ENCODE measurements at regions not wholly inside any gene's neighbourhood (a gene's known extent, or its start where the extent isn't known, plus 50 kb on each side); places are given as distances from the start of the nearest gene placed in this dataset.

DNA sequence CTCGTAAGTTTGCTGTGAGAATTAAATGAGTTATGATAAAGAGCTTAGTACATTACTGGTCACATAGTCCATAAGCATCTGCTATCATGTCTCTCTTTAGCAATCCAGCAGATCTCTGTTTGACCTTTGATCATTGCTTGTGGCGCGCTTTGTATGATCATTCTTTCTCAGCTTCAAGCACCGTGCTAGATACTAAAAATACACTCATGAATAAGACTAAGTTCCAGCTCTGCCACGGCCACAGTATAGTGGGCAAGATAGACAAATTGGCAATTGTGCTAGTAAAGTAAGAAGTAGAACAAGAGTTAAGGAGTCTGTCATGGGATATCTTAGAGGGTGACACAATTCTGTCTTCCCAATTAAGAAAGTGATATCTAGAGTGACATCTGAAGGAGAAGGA lies 75.2 kb upstream of the ADGRF1 start:
- no peak for DNase-seq (ENCODE audit: low spot score)
- TF ChIP-seq, protein P1, sequence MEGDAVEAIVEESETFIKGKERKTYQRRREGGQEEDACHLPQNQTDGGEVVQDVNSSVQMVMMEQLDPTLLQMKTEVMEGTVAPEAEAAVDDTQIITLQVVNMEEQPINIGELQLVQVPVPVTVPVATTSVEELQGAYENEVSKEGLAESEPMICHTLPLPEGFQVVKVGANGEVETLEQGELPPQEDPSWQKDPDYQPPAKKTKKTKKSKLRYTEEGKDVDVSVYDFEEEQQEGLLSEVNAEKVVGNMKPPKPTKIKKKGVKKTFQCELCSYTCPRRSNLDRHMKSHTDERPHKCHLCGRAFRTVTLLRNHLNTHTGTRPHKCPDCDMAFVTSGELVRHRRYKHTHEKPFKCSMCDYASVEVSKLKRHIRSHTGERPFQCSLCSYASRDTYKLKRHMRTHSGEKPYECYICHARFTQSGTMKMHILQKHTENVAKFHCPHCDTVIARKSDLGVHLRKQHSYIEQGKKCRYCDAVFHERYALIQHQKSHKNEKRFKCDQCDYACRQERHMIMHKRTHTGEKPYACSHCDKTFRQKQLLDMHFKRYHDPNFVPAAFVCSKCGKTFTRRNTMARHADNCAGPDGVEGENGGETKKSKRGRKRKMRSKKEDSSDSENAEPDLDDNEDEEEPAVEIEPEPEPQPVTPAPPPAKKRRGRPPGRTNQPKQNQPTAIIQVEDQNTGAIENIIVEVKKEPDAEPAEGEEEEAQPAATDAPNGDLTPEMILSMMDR (IDR thresholded peaks at IDR 0.05; ENCODE audit: extremely low read depth, missing control alignments), result no peak

DNA sequence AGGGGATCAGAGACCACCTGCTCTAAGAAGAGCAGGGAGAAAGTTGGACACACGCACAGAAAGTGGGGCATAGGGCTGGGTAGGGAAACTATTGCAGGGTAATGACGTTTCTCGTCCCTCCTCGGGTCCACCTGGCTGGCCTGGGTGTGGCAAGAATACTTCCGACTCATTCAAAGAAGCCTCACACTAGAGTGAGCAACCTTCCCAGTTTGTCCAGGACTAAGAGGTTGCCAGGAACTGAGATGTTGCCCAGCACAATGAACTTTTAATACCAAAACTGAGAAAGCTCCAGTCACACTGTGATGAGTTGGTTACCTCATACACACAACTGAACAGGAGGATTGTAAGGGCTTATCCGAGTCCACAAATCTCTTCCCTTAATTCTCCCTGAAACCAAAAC lies 74.5 kb upstream of the ADGRF1 start:
- no peak for DNase-seq (ENCODE audit: low spot score)
- TF ChIP-seq, protein P1 (IDR thresholded peaks at IDR 0.05; ENCODE audit: extremely low read depth, missing control alignments), result no peak

DNA sequence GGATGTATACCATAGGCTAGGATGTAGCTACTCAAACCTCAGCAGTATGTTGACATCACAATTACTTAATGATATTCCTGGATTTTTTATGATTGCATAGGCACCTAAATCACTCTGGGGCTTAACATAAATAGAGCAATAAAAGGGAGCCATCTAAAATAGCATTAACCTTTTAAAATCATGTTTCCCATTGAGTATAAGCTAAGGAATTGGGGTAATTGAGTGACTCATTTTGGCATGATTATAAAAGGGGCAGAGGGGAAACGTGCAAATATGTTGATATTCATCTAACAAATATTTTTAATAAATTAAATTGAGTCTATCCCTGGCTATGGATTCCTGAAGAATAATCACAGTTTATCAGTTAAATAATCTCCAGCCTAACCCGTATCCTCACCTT lies 74.0 kb upstream of the ADGRF1 start:
- no peak for DNase-seq (ENCODE audit: low spot score)
- TF ChIP-seq, protein P1 (IDR thresholded peaks at IDR 0.05; ENCODE audit: extremely low read depth, missing control alignments), result no peak

DNA sequence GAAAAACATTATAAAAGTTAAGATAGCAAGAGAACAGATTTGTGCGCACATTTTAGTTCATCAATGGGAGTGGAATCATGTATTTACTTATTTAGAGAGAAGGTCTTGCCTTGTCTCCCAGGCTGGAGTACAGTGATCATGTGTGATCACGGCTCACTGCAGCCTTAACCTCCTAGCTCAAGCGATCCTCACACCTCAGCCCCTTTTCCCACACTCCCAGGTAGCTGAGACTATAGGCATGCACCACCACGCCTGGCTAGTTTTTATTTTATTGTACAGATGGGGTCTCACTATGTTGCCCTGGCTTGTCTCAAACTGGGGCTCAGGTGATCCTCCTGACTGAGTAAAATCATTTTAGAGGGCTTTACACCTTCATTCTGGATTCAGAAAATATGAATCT lies 72.3 kb upstream of the ADGRF1 start:
- TF ChIP-seq, protein P1 (IDR thresholded peaks at IDR 0.05; ENCODE audit: extremely low read depth, missing control alignments), result no peak

DNA sequence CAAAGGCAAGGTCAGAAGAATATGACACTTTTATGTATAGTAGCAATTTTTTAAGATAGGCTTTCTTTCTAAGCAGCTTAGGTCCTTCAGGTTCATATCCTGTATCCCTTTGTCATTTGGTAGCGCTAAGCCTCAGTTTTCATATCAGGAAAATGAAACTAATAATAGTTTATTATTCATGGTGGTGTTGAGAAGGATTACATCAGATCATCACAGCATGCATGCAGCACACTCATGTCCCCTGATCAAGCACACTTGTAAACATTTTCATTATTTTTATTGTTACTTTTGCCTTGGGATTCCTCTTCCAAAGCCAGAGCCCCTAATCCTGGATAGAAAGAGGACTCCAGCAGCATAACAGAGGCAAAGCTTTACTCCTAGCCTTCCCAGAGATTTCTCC lies 70.2 kb upstream of the ADGRF1 start:
- TF ChIP-seq, protein P1 (IDR thresholded peaks at IDR 0.05; ENCODE audit: extremely low read depth, missing control alignments), result no peak

More for the DNA sequence above, 72.3 kb upstream of the ADGRF1 start:
- DNase-seq (ENCODE audit: low spot score), result no peak

DNA sequence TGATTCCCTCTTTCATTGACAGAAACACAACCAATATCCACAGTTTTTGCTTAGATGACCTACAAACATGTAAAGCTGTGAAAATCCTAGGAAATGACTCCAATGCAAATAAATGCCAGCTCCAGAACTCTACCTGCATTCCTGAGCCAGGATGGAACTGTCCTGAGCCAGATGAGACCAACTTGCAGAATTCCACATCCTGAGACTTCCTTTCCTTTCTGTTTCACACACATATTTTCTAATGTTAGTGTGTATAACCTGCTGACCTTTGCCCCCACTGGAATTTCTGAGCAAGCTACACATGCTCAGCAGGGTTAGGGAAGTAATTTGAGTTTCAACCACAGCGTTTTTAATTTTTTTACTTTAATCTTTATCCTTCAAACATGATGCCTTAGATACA lies 69.6 kb upstream of the ADGRF1 start:
- DNase-seq (ENCODE audit: low spot score), result no peak
- TF ChIP-seq, protein P1 (IDR thresholded peaks at IDR 0.05; ENCODE audit: extremely low read depth, missing control alignments), result no peak

More for the DNA sequence above, 70.2 kb upstream of the ADGRF1 start:
- no peak for DNase-seq (ENCODE audit: low spot score)

DNA sequence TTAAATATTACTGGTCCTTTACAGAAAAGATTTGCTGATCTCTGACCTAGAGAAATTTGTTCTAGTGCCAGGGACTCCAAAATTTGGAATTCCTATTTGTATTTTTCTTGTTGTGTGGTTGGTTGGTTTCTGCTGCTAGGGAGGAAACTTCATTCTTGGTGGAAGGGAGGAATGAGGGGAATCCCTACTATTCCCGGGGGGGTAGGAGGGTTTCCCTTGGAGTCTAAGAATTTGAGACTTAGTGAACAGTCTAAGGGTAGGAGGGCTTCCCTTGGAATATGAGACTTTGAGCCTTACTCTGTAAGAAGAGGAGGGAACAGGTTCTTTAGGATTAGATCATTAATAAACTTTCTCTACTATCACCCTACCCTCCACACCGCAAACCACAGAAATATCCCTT lies 67.1 kb upstream of the ADGRF1 start:
- no peak for DNase-seq (ENCODE audit: low spot score)

More for the DNA sequence above, 67.1 kb upstream of the ADGRF1 start:
- TF ChIP-seq, protein P1 (IDR thresholded peaks at IDR 0.05; ENCODE audit: extremely low read depth, missing control alignments), result no peak
